Prostate gland (tissue), 2 donors: ENCODE measurements at regions not wholly inside any gene's neighbourhood (a gene's known extent, or its start where the extent isn't known, plus 50 kb on each side); places are given as distances from the start of the nearest gene placed in this dataset.

Experiments
- DNase-seq: peaks from one replicate; pipeline ENCODE4 v3.0.0-alpha.2; 2019; ENCODE audit warnings: low spot score
- H3K27ac ChIP-seq, 2 donors: fragments of 200-600 bp; sonication (generic); 2 replicates each; pipeline ENCODE4 v1.5.1; 2017 to 2019
- H3K27me3 ChIP-seq: fragments of 200-600 bp; sonication (generic); replicated peaks from 2 replicates; pipeline ENCODE4 v1.5.1; 2019; ENCODE audit not compliant: insufficient read depth
- H3K36me3 ChIP-seq, 2 donors: fragments of 200-600 bp; sonication (generic); 1 replicate in 1 of 2; 2 replicates in 1 of 2; pipeline versions ENCODE4 v1.5.1 to v1.8.1; 2017 to 2019
- H3K4me1 ChIP-seq: fragments of 200-600 bp; sonication (generic); replicated peaks from 2 replicates; pipeline ENCODE4 v1.5.1; 2019
- H3K4me3 ChIP-seq, 2 donors: fragments of 200-600 bp; sonication (generic); 2 replicates each; pipeline ENCODE4 v1.5.1; 2017 to 2019
- H3K9me3 ChIP-seq: fragments of 200-600 bp; sonication (generic); 2 replicates; pipeline ENCODE4 v1.5.1; 2017
- POLR2A ChIP-seq: fragments of 450-650 bp; IDR thresholded peaks from one replicate; pipeline ENCODE4 v1.6.1; 2016; ENCODE audit warnings: antibody characterized with exemption, mild to moderate bottlenecking
- POLR2AphosphoS5 ChIP-seq: sonication (generic); formaldehyde crosslinking; IDR thresholded peaks from one replicate; pipeline ENCODE4 v1.6.1; 2017; ENCODE audit warnings: antibody characterized with exemption
- WGBS: methylation state at CpG from one replicate; pipeline ENCODE4 v1.1.5; 2018; 5-methylcytosine and 5-hydroxymethylcytosine counted together
- intact Hi-C: fragments of 100-400 bp; cut with DNase I; formaldehyde crosslinking; loops from one replicate; pipeline ENCODE4 v1.14.2; 2022
- TF ChIP-seq, protein P1 (sequence below), 4 experiments: fragments of 200-600 bp in 2 of 4; fragments of 450-650 bp in 2 of 4; sonication (generic) in 2 of 4; IDR thresholded peaks; 1 replicate in 3 of 4; 2 replicates in 1 of 4; pipeline ENCODE4 v1.5.1; 2016 to 2019; ENCODE audit warnings: antibody characterized with exemption in 4 of 4, mild to moderate bottlenecking in 2 of 4, moderate library complexity in 2 of 4

DNA sequence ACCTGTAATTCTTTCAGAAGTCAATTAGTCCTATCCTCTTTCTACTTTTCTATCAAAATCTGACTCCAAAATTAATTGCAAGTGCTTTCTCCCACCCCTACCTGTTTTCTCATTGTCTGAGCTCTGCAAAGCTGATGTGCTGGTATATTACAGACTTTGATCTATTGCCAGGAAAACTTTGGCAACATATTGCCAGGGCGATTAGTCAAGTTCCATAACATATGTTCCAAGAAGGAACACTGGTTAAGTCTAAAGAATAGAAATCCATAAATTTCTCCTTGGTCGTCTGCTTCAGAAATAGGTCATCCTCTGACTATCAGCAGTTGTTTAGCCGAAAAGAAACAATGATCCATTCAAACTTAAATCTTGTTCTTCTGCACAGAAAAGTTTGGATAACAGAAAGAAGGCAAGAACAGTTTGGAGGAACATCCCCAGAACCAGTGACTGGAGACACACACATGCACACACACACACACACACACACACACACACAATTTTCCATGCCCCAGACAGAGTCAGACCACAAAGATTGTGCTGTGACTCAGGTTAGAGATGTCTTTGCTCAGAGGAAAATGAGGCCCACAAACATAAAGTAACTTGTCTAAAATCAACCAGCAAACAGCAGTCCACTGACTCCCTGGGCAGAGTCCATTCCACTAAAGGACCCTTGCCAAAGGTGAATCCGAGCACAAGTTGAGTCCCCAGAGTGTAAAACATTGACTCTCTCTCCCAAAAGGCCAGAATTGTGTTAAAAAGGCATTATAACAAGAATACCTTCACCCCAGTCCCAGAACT, 202.1 kb downstream of the DEPDC1B start:
- DNase-seq = no peak
- no peaks in the 10 kb centered on the region for H3K36me3 ChIP-seq
- no peaks in the 10 kb centered on the region for H3K27me3 ChIP-seq
- TF ChIP-seq, protein P1, sequence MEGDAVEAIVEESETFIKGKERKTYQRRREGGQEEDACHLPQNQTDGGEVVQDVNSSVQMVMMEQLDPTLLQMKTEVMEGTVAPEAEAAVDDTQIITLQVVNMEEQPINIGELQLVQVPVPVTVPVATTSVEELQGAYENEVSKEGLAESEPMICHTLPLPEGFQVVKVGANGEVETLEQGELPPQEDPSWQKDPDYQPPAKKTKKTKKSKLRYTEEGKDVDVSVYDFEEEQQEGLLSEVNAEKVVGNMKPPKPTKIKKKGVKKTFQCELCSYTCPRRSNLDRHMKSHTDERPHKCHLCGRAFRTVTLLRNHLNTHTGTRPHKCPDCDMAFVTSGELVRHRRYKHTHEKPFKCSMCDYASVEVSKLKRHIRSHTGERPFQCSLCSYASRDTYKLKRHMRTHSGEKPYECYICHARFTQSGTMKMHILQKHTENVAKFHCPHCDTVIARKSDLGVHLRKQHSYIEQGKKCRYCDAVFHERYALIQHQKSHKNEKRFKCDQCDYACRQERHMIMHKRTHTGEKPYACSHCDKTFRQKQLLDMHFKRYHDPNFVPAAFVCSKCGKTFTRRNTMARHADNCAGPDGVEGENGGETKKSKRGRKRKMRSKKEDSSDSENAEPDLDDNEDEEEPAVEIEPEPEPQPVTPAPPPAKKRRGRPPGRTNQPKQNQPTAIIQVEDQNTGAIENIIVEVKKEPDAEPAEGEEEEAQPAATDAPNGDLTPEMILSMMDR (IDR thresholded peaks at IDR 0.05) = no peak
- TF ChIP-seq POLR2AphosphoS5 (no peak), POLR2A (no peak)
- no peaks in the 10 kb centered on the region for H3K9me3 ChIP-seq
- H3K4me1 ChIP-seq = no peaks in the 10 kb centered on the region
- intact Hi-C loops = no loop called here
- no peak overlapping the region for H3K27ac ChIP-seq
- H3K4me3 ChIP-seq = no peak overlapping the region
- 29% methylated on average over 4 of the region's 4 CpGs for WGBS

DNA sequence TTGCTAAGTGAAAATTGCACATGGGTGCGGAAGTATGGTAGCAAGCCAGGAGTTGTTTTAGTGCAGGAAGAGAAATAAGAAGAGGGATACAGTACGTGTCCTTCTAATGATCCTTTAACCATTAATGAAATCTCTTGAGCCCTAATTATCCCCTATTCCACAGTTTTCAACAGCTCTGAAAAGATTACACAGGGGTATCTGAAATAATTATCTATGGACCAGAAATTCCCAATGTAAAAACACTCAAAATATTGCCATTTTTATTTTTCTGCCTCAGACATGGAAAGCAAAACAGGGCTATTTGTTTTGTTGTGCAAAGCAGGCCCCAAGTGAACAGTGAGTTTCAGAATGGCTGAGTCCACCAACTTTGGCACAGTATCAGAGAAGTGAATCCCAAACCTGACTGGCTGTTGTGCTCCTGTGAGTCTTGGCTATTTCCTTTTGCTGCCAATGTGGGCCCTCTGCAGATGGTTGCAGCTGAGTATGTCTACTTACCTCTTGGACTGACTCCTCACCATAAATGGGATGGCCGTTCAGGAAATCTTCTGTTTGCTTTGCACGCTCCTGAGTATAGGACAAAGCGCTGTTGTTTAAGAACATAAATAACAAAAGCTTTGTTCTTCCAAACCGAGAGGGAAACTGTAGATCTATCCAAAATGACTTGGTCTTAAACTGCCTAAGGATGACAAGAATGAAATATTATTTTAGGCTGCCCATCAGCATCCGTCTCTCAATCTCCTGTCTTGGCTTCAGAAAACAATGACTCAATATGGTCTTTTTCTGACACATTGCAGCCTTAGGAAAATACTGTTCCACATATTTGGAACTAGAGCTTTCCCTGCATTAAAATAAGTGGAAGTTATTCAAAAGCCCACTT, 204.1 kb downstream of the DEPDC1B start:
- Histone ChIP-seq H3K9me3 (no peaks in the 10 kb centered on the region), H3K27ac (peak overlapping the region in 1 of 2 donors; percentile 35), H3K4me1 (no peaks in the 10 kb centered on the region), H3K27me3 (no peaks in the 10 kb centered on the region), H3K36me3 (no peaks in the 10 kb centered on the region), H3K4me3 (no peak overlapping the region)
- 44% methylated on average over 7 of the region's 7 CpGs for WGBS
- TF ChIP-seq POLR2A (no peak), POLR2AphosphoS5 (peak; percentile 39)
- peak; percentile 36 for DNase-seq
- intact Hi-C loops = no loop called here

DNA sequence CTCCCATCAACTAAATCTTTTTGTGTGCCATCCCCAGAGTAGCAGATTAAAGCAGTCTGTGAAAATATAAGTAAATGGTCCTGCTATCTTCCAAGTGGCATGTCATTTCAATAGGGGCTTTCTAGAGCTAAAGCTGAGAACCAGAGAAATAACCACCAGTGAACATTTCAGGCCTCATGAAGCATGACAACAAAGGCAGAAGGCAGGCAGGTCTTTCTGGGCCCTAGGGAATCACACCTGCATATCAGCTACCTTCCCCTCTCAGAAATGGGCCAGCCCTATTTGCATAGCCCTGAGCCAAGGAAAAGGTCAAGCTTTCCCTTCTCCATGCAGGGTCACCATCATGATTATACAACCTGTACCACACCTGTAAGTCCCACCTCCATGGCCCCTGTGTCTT, 205.3 kb downstream of the DEPDC1B start:
- Histone ChIP-seq H3K4me3 (no peak overlapping the region), H3K27me3 (no peaks in the 10 kb centered on the region), H3K4me1 (no peaks in the 10 kb centered on the region), H3K27ac (no peak overlapping the region), H3K9me3 (no peaks in the 10 kb centered on the region), H3K36me3 (no peaks in the 10 kb centered on the region)
- intact Hi-C loops = no loop called here
- TF ChIP-seq, protein P1 (IDR thresholded peaks at IDR 0.05) = no peak
- no peak for TF ChIP-seq POLR2A
- no peak for TF ChIP-seq POLR2AphosphoS5
- no peak for DNase-seq

DNA sequence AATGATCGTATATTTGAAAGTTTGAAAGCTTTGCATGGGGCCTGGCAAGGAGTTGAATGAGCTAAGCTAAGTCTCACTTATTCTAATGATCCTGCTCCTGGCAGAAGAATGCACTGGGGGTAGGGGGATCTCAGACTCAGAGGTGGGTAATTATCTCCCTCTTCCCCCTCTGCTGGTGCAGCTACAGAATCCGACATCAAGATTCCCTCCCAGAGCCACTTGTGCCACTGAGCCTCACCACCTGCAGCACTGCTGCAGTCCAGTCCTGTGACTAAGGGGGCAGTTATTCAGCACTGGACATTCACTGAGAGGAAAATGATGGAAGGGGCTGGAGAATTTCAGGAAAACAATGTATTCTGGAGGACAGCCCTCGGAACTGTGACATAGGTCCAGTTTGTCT, 205.8 kb downstream of the DEPDC1B start:
- Histone ChIP-seq H3K4me1 (no peaks in the 10 kb centered on the region), H3K27me3 (no peaks in the 10 kb centered on the region), H3K36me3 (no peaks in the 10 kb centered on the region), H3K9me3 (no peaks in the 10 kb centered on the region), H3K27ac (no peak overlapping the region), H3K4me3 (no peak overlapping the region)
- WGBS = 96% methylated on average over 3 of the region's 3 CpGs
- TF ChIP-seq POLR2AphosphoS5 (no peak), POLR2A (no peak)
- intact Hi-C loops = no loop called here
- no peak for DNase-seq

DNA sequence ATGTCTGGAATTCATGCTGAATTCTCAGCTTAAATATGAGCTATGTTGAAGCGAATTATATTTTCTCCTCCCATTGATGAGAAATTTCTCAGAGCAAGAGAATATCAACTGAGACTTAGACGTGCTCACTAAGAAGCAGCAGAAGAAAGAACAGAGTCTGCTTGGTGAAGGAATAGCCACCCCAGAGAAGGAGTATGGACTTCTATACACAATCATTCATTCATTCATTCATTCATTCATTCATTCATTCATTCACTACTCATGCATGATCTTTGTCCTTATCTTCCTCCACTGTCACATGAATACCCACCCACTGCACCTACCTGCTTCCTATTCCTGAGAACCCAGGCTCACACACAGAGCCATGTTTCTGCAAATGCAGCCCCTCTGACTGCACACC, 206.6 kb downstream of the DEPDC1B start:
- no peaks in the 10 kb centered on the region for H3K4me1 ChIP-seq
- TF ChIP-seq, protein P1 (IDR thresholded peaks at IDR 0.05) = no peak
- TF ChIP-seq POLR2A = no peak
- no peak for TF ChIP-seq POLR2AphosphoS5
- 92% methylated on average over 2 of the region's 2 CpGs for WGBS

More for the DNA sequence above, 206.6 kb downstream of the DEPDC1B start:
- no peak overlapping the region for H3K27ac ChIP-seq
- no peak overlapping the region for H3K4me3 ChIP-seq
- intact Hi-C loops = no loop called here
- H3K9me3 ChIP-seq = no peaks in the 10 kb centered on the region
- H3K36me3 ChIP-seq = no peaks in the 10 kb centered on the region
- no peaks in the 10 kb centered on the region for H3K27me3 ChIP-seq
- DNase-seq = no peak
